ENCODE measurements at regions not wholly inside any gene's neighbourhood (a gene's known extent, or its start where the extent isn't known, plus 50 kb on each side); places are given as distances from the start of the nearest gene placed in this dataset.

- no peaks in the 10 kb centered on the region for H3K4me1 ChIP-seq
- H3K27ac ChIP-seq: no peak overlapping the region
- no peak overlapping the region for H3K4me3 ChIP-seq
- DNase-seq: no peak
- no peaks in the 10 kb centered on the region for H3K27me3 ChIP-seq
- ATAC-seq: no peak
- H3K36me3 ChIP-seq: no peaks in the 10 kb centered on the region
- TF ChIP-seq POLR2A (IDR thresholded peaks at IDR 0.05): no peak
- TF ChIP-seq CTCF (IDR thresholded peaks at IDR 0.05 in 4 of 5, conservative IDR thresholded peaks at IDR 0.05 in 1 of 5): no peak
- no peaks in the 10 kb centered on the region for H3K9me3 ChIP-seq
- intact Hi-C loops (cut with DNase I; ENCODE audit: low total_unique reads) (no loop called here), in situ Hi-C loops (cut with MboI; ENCODE audit: low sequenced_read_pairs in 4 of 4) (no loop called here)
These were observed 289.5 kb upstream of the IRX2 start for GRCh38 chr5:3041001-3041400.

- H3K27me3 ChIP-seq: no peaks in the 10 kb centered on the region
- DNase-seq: no peak
- TF ChIP-seq CTCF (IDR thresholded peaks at IDR 0.05 in 4 of 5, conservative IDR thresholded peaks at IDR 0.05 in 1 of 5): no peak
- TF ChIP-seq POLR2A (IDR thresholded peaks at IDR 0.05): no peak
- intact Hi-C loops (cut with DNase I; ENCODE audit: low total_unique reads): no loop called here
- H3K9me3 ChIP-seq: no peaks in the 10 kb centered on the region
- H3K36me3 ChIP-seq: no peaks in the 10 kb centered on the region
- no peaks in the 10 kb centered on the region for H3K4me1 ChIP-seq
- no peak for ATAC-seq
- in situ Hi-C loops (cut with MboI; ENCODE audit: low sequenced_read_pairs in 4 of 4): no loop called here
- no peak overlapping the region for H3K27ac ChIP-seq
- no peak overlapping the region for H3K4me3 ChIP-seq
These were observed 284.7 kb upstream of the IRX2 start for GRCh38 chr5:3036041-3036788.

DNA sequence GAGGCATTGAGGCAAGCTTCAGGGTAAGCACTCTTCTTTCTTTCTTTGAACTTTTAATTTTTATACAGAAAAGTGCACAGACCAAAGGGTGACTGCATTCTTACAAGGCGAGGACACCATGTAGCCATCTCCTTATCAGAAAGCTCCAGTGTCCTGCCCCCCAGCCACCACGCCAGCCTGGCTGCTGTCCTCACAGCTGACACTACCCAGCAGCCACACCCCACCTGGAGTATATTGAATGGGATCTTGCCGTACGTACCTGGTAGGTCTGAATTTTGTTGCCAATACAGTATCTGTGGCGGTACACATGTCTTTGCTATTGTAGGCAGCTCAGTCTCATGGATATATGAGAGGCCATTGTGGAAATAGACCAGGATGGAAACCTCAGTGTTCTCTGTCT lies 284.0 kb upstream of the IRX2 start:
- no peaks in the 10 kb centered on the region for H3K36me3 ChIP-seq
- H3K9me3 ChIP-seq: no peaks in the 10 kb centered on the region
- intact Hi-C loops (cut with DNase I; ENCODE audit: low total_unique reads): no loop called here
- H3K4me3 ChIP-seq: no peak overlapping the region
- TF ChIP-seq POLR2A (IDR thresholded peaks at IDR 0.05): no peak
- no peak for TF ChIP-seq CTCF (IDR thresholded peaks at IDR 0.05 in 4 of 5, conservative IDR thresholded peaks at IDR 0.05 in 1 of 5)
- in situ Hi-C loops (cut with MboI; ENCODE audit: low sequenced_read_pairs in 4 of 4): no loop called here
- no peak overlapping the region for H3K27ac ChIP-seq
- no peak for ATAC-seq
- DNase-seq: no peak
- H3K27me3 ChIP-seq: no peaks in the 10 kb centered on the region
- H3K4me1 ChIP-seq: no peaks in the 10 kb centered on the region

- Histone ChIP-seq H3K27ac (no peak overlapping the region), H3K27me3 (no peaks in the 10 kb centered on the region), H3K9me3 (no peaks in the 10 kb centered on the region), H3K4me3 (no peak overlapping the region), H3K36me3 (no peaks in the 10 kb centered on the region), H3K4me1 (no peaks in the 10 kb centered on the region)
- no peak for DNase-seq
- TF ChIP-seq POLR2A (IDR thresholded peaks at IDR 0.05) (no peak), CTCF (IDR thresholded peaks at IDR 0.05 in 4 of 5, conservative IDR thresholded peaks at IDR 0.05 in 1 of 5) (no peak)
- no peak for ATAC-seq
- intact Hi-C loops (cut with DNase I; ENCODE audit: low total_unique reads): no loop called here
- in situ Hi-C loops (cut with MboI; ENCODE audit: low sequenced_read_pairs in 4 of 4): no loop called here
These were observed 283.4 kb upstream of the IRX2 start for GRCh38 chr5:3034881-3035280.

- Histone ChIP-seq H3K27me3 (no peaks in the 10 kb centered on the region), H3K4me3 (no peak overlapping the region), H3K27ac (no peak overlapping the region), H3K4me1 (no peaks in the 10 kb centered on the region), H3K9me3 (no peaks in the 10 kb centered on the region), H3K36me3 (no peaks in the 10 kb centered on the region)
- DNase-seq (no peak), ATAC-seq (no peak)
- intact Hi-C loops (cut with DNase I; ENCODE audit: low total_unique reads) (no loop called here), in situ Hi-C loops (cut with MboI; ENCODE audit: low sequenced_read_pairs in 4 of 4) (no loop called here)
- no peak for TF ChIP-seq POLR2A (IDR thresholded peaks at IDR 0.05)
- no peak for TF ChIP-seq CTCF (IDR thresholded peaks at IDR 0.05 in 4 of 5, conservative IDR thresholded peaks at IDR 0.05 in 1 of 5)
These were observed 283.0 kb upstream of the IRX2 start for GRCh38 chr5:3034449-3034848.
